ENCODE measurements at regions not wholly inside any gene's neighbourhood (a gene's known extent, or its start where the extent isn't known, plus 50 kb on each side); places are given as distances from the start of the nearest gene placed in this dataset.

DNA sequence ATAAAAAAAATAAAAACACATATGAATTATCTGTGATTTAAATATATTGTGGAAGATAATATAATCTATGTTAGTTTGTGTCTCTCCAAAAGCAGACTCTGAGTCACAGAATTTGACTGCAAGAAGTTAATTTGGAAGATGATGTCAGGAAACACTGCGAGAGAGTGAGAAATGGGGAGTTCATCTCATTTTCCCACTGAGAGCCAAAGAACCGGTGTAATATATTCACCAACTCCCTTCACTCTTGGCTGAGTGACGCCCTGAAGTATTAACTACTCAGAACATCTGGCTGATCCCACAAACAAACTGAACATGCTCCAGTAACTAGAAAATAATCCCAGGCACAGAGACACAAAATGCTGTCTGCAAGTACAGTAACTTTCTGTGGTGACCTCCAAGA is 345.8 kb upstream of the SPANXN1 start:
- TF ChIP-seq, protein P1, sequence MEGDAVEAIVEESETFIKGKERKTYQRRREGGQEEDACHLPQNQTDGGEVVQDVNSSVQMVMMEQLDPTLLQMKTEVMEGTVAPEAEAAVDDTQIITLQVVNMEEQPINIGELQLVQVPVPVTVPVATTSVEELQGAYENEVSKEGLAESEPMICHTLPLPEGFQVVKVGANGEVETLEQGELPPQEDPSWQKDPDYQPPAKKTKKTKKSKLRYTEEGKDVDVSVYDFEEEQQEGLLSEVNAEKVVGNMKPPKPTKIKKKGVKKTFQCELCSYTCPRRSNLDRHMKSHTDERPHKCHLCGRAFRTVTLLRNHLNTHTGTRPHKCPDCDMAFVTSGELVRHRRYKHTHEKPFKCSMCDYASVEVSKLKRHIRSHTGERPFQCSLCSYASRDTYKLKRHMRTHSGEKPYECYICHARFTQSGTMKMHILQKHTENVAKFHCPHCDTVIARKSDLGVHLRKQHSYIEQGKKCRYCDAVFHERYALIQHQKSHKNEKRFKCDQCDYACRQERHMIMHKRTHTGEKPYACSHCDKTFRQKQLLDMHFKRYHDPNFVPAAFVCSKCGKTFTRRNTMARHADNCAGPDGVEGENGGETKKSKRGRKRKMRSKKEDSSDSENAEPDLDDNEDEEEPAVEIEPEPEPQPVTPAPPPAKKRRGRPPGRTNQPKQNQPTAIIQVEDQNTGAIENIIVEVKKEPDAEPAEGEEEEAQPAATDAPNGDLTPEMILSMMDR (IDR thresholded peaks at IDR 0.05) = no peak
- TF ChIP-seq EP300 (IDR thresholded peaks at IDR 0.05) = no peak

Data from ovary (tissue), 3 donors.